ENCODE measurements at regions not wholly inside any gene's neighbourhood (a gene's known extent, or its start where the extent isn't known, plus 50 kb on each side); places are given as distances from the start of the nearest gene placed in this dataset.

GRCh38 chr12:124400124-124400523, 105.2 kb downstream of the RFLNA start:
- no peak for FAIRE-seq
- intact Hi-C loops (cut with micrococcal nuclease; ENCODE audit: unreplicated experiment): no loop called here
- H3K4me1 ChIP-seq (ENCODE audit: control insufficient read depth, insufficient read depth, low read length): no peaks in the 10 kb centered on the region
- H3K79me2 ChIP-seq (ENCODE audit: control insufficient read depth, insufficient read depth, low read length): no peaks in the 10 kb centered on the region
- H2AFZ ChIP-seq (ENCODE audit: control insufficient read depth, low read depth, low read length): no peak overlapping the region
- ChIA-PET CTCF (interaction anchor here (1.2 to 1.7 kb wide), 2 partner anchors 150 to 366 kb away, joined by 3 to 4 read pairs; no protein-coding TSS in a partner anchor), RAD21 (ENCODE audit: unreplicated experiment) (no interaction called here), SMC1A (ENCODE audit: uncharacterized antibody, unreplicated experiment) (no interaction called here), POLR2A (no interaction called here)
- no TSS peak for BruUV-seq (replicated peaks)
- no peak overlapping the region for H3K27ac ChIP-seq (ENCODE audit: control insufficient read depth, insufficient read depth)
- 97% methylated on average over 10 of the region's 10 CpGs for WGBS (ENCODE audit: insufficient coverage, insufficient replicate concordance, low lambda C conversion rate, missing lambda C conversion rate)
- no peak overlapping the region for H3K9ac ChIP-seq (ENCODE audit: control insufficient read depth, insufficient read depth, low read length)
- TF ChIP-seq ATF2 (IDR thresholded peaks at IDR 0.05; ENCODE audit: low read length) (no peak), ZZZ3 (IDR thresholded peaks at IDR 0.05; ENCODE audit: control insufficient read depth, insufficient read length, low read depth) (no peak), NKRF (conservative IDR thresholded peaks at IDR 0.05) (no peak), HDAC6 (IDR thresholded peaks at IDR 0.05; ENCODE audit: unreplicated experiment) (no peak), TCF3 (IDR thresholded peaks at IDR 0.05; ENCODE audit: borderline replicate concordance, insufficient read depth, low read depth, low read length) (no peak), ZNF274 (IDR thresholded peaks at IDR 0.05; ENCODE audit: insufficient read depth, insufficient read length) (no peak), MTA2 (IDR thresholded peaks at IDR 0.05; ENCODE audit: low read depth) (no peak), ZBTB11 (CRISPR knock-in tag; IDR thresholded peaks at IDR 0.05) (no peak), RAD51 (IDR thresholded peaks at IDR 0.05) (no peak)
- no peaks in the 10 kb centered on the region for H4K20me1 ChIP-seq (ENCODE audit: control insufficient read depth, insufficient read depth)
- DNase-seq (ENCODE audit: low read depth, low spot score): no peak
- no peak overlapping the region for H3K4me2 ChIP-seq (ENCODE audit: control insufficient read depth, insufficient read depth)
- H3K36me3 ChIP-seq (ENCODE audit: control insufficient read depth in 2 of 2, insufficient read depth in 2 of 2, low read length in 1 of 2): peaks cover 7 to 52% of the 10 kb centered on the region in 2 experiments; a peak in 3 of 4 replicates
- H3K27me3 ChIP-seq (replicated peaks in 1 of 2; ENCODE audit: control insufficient read depth in 2 of 2, insufficient read depth in 2 of 2, low read length in 1 of 2): no peaks in the 10 kb centered on the region
- no peak overlapping the region for H3K4me3 ChIP-seq
- no peak for ATAC-seq
- H3K9me3 ChIP-seq (replicated peaks; ENCODE audit: control insufficient read depth, insufficient read depth, low read length): no peaks in the 10 kb centered on the region
- in situ Hi-C loops (cut with MboI): no loop called here

Measured in GM12878 (cell line).